ENCODE measurements at regions not wholly inside any gene's neighbourhood (a gene's known extent, or its start where the extent isn't known, plus 50 kb on each side); places are given as distances from the start of the nearest gene placed in this dataset.

DNA sequence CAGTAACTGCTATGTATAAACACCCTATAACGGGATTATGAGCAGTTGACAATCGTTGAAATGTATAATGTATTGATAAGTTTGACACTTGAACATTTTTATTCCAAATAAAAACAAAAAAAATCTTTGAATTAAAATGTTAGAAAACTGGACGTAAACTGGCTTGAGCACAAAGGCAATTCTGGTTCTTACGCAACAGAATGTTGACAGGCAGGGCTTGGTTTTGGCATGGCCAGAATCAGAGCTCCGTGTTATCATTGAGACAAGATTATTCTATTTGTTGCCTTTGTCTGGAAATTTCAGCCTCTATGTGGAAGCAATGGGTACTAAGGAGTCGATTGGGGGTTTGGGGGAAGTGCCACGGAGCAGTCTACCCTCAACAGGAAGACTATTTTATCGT, 1028.6 kb upstream of the ZEB2 start:
- ChIA-PET POLR2A (no interaction called here), CTCF (no interaction called here)
- DNase-seq (ENCODE audit: extremely low spot score) = no peak
- TF ChIP-seq, protein P1, sequence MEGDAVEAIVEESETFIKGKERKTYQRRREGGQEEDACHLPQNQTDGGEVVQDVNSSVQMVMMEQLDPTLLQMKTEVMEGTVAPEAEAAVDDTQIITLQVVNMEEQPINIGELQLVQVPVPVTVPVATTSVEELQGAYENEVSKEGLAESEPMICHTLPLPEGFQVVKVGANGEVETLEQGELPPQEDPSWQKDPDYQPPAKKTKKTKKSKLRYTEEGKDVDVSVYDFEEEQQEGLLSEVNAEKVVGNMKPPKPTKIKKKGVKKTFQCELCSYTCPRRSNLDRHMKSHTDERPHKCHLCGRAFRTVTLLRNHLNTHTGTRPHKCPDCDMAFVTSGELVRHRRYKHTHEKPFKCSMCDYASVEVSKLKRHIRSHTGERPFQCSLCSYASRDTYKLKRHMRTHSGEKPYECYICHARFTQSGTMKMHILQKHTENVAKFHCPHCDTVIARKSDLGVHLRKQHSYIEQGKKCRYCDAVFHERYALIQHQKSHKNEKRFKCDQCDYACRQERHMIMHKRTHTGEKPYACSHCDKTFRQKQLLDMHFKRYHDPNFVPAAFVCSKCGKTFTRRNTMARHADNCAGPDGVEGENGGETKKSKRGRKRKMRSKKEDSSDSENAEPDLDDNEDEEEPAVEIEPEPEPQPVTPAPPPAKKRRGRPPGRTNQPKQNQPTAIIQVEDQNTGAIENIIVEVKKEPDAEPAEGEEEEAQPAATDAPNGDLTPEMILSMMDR (IDR thresholded peaks at IDR 0.05; ENCODE audit: control extremely low read depth, extremely low read depth, low read depth, missing control alignments) = no peak

DNA sequence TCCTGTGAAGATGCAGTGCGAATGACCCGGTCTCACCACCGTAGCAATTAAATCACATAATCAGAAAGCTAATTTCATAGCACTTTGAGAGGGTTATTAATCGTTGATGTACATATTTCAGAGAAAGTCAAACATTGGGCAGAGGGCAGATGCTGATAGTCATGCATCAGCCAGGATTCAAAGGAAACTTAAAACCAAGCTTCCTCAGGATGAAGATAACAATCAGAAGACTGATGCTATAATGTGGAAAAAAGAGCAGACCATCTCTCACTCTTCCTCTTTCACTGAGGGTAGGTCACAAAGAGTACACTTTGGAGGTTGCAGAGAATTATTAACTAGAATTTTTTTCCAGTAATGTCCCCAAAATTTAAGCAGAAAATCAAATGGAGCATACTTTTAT, 1027.7 kb upstream of the ZEB2 start:
- CTCF ChIA-PET = no interaction called here

GRCh38 chr2:145546091-145546490, 1026.2 kb upstream of the ZEB2 start:
- TF ChIP-seq, protein P1 (IDR thresholded peaks at IDR 0.05; ENCODE audit: control extremely low read depth, extremely low read depth, low read depth, missing control alignments) = no peak
- POLR2A ChIA-PET = no interaction called here
- DNase-seq (ENCODE audit: extremely low spot score) = no peak
- CTCF ChIA-PET = no interaction called here

More for the DNA sequence above, 1027.7 kb upstream of the ZEB2 start:
- POLR2A ChIA-PET = no interaction called here
- DNase-seq (ENCODE audit: extremely low spot score) = no peak
- TF ChIP-seq, protein P1 (IDR thresholded peaks at IDR 0.05; ENCODE audit: control extremely low read depth, extremely low read depth, low read depth, missing control alignments) = no peak

- POLR2A ChIA-PET = no interaction called here
- CTCF ChIA-PET = no interaction called here
- no peak for DNase-seq (ENCODE audit: extremely low spot score)
- TF ChIP-seq, protein P1 (IDR thresholded peaks at IDR 0.05; ENCODE audit: control extremely low read depth, extremely low read depth, low read depth, missing control alignments) = no peak
Observed at GRCh38 chr2:145543856-145544255, 1023.9 kb upstream of the ZEB2 start.

DNA sequence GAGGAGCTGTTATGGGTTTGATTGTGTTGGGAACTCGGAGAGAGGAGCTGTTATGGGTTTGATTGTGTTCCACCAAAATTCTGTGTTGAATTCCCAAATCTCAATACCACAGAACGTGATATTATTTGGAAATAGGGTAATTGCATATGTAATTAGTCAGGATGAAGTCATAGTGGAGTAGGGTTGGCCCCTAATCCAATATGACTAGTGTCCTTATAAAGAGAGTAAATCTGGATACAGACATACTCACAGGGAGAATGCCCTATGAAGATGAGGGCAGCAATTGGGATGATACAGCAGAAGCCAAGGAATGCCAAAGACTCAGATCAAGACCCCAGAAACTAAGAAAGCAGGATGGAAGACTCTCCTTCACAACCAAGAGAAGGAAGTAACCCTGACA, 1023.2 kb upstream of the ZEB2 start:
- POLR2A ChIA-PET = no interaction called here
- no peak for DNase-seq (ENCODE audit: extremely low spot score)
- CTCF ChIA-PET = no interaction called here
- TF ChIP-seq, protein P1 (IDR thresholded peaks at IDR 0.05; ENCODE audit: control extremely low read depth, extremely low read depth, low read depth, missing control alignments) = no peak

GRCh38 chr2:145541028-145541427, 1021.1 kb upstream of the ZEB2 start:
- DNase-seq (ENCODE audit: extremely low spot score) = no peak
- TF ChIP-seq, protein P1 (IDR thresholded peaks at IDR 0.05; ENCODE audit: control extremely low read depth, extremely low read depth, low read depth, missing control alignments) = no peak
- CTCF ChIA-PET = interaction anchor here (0.7 kb wide), 1 partner anchor 26 kb away, joined by 3 read pairs; no protein-coding TSS in a partner anchor
- POLR2A ChIA-PET = no interaction called here
